SW480 (cell line): ENCODE measurements at regions not wholly inside any gene's neighbourhood (a gene's known extent, or its start where the extent isn't known, plus 50 kb on each side); places are given as distances from the start of the nearest gene placed in this dataset.

Source experiments
- DNase-seq: peaks from one replicate; pipeline ENCODE4 v3.0.0-alpha.2; 2016; ENCODE audit warnings: low spot score

- DNase-seq = no peak
Measured at GRCh38 chr1:172801771-172802322, 142.9 kb downstream of the FASLG start.

DNA sequence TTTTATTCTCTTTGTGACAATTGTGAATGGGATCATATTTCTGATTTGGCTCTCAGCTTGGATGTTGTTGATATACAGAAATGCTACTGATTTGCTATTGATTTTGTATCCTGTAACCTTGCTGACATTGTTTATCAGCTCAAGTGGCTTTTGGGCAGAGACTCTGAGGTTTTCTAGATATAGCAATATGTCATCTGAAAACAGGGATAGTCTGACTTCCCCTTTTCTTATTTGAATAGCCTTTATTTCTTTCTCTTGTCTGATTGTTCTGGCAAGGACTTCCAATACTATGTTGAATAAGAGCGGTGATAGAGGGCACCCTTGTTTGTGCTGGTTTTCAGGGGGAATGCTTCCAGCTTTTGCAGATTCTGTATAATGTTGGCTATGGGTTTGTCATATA is 150.8 kb downstream of the FASLG start:
- DNase-seq = no peak

DNA sequence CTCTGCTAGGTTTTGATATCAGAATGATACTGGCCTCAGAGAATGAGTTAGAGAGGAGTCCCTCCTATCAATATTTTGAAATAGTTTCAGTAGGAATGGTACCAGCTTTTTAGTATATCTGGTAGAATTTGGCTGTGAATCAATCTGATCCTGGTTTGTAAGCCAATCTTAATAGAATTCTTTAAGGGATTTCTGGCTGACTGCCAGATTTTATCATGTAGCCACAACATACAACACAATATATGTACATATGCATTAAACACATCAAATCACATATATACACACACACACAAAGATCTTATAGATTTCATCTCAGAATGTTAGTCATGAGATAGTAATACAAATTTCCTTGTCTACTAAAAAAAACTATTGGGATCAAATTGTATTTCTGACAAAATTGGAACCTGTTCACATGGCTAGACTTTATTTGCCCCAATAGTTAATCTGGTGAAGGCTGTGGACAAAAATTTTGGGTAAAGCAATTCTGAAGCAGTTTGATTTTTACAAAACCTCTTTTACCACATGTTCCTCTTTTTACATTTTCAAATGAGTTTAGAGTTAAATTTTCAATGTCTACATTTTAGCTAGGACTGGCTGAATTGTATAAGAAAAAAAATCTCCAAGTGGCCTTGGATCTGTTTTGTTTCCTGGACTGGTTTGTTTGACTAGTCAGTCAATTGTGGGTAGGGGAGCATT is 151.7 kb downstream of the FASLG start:
- no peak for DNase-seq

DNA sequence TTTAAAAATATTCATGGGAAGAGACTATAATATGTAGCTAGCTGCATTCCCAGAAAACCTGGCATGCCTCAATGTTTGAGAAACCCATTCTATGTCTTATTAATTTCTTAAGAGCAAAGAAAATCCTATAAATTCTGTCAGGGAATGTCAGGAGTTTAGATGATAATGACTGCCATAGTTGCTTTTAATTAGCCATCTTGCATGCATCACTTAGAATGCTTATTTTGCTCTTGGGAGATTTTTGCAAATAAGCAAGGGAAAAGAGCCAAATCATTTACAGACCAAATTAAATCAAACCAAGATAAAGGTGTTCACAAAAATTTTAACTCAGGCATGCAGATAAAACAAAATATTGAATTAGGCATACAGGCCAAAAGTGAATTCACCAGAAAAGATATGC is 152.8 kb downstream of the FASLG start:
- DNase-seq = no peak

DNA sequence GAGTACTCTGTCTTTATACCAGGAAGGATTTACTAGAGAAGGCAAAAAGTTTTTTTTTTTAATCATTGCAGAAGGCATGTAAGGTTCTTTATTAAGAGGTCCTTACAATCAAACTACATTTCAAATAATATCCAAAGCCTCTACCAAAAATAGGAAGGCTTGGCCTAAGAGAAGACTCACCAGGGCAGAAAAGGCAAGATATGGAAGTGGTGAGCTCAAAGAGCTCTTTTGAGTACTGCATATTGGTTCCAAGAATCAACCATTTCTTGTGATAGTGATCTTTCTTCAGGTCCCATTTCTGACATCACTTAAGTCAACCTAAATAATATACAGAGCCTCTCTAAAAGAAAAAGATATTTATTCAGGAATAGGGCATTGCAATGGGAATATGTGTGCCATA is 153.2 kb downstream of the FASLG start:
- DNase-seq = no peak

- no peak for DNase-seq
Measured at GRCh38 chr1:172813330-172813729, 154.4 kb downstream of the FASLG start.

DNA sequence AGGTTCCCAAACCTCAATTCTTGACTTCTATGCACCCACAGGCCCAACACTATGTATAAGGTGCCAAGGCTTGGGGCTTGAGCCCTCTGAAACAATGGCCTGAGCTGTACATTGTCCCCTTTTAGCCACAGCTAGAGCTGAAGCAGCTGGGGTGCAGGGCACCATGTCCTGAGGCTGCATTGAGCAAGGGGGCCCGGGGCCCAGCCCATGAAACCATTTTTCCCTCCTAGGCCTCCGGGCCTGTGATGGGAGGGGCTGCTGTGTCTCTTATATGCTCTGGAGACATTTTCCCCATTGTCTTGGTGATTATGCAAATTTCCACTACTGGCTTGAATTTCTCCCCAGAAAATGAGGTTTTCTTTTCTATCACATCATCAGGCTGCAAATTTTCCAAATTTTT is 155.5 kb downstream of the FASLG start:
- DNase-seq = no peak

- DNase-seq = no peak
Measured at GRCh38 chr1:172815740-172816139, 156.8 kb downstream of the FASLG start.

GRCh38 chr1:172818841-172819527 is 160.1 kb downstream of the FASLG start:
- no peak for DNase-seq

- DNase-seq = no peak
Measured at GRCh38 chr1:172820475-172821158, 161.7 kb downstream of the FASLG start.

DNA sequence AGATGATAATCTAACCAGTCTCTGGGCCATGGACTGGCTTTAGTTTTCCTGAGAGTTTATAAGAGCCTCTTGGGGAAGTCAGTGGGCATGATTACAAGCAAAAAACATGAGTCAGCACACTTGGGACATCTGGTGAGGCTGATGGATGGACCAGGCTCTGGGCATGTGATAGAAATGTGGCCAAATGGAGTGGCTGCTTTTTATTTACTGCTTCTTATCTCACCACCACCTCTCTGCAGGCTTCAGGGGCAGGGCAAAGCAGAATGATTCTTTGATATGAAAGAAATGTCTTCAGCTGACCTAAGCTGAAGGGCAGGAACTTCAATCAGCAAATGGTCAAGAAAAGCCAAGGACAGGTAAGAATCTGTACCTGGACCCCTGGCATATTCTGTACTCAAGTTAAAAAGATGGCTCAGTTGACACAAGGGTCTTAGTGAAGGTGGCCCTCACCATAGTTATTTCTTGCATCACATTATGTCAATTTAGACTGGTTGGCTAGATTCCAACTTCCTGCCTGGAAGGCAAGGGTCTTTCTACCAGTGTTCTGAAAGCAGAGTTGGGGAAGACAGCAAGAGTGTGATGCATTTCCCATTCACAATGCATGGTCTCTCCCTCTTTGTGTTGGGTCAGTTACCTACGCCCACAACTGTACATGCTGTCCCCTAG is 162.8 kb downstream of the FASLG start:
- DNase-seq = no peak

- DNase-seq = no peak
Measured at GRCh38 chr1:172822886-172823285, 164.0 kb downstream of the FASLG start.

DNA sequence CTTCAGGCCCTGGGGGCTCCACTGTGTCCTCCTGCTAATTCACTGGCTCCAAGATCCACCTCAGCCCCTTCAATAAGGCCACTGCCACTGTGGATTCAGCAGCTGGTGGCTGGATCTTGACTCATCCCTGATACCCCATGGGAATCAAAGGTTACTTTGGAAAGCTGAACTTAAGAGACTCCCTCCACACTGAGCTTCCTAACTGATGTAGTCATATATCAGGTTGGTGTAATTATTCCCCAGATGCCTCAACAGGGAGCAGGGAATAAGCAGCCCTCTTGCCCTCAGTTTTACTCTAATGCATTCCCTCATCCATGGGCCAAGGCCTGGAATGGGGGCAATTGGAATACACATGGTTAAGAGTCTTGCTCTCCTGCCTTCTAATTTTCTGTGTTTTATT is 164.6 kb downstream of the FASLG start:
- no peak for DNase-seq

GRCh38 chr1:172824209-172824608 is 165.3 kb downstream of the FASLG start:
- DNase-seq = no peak

DNA sequence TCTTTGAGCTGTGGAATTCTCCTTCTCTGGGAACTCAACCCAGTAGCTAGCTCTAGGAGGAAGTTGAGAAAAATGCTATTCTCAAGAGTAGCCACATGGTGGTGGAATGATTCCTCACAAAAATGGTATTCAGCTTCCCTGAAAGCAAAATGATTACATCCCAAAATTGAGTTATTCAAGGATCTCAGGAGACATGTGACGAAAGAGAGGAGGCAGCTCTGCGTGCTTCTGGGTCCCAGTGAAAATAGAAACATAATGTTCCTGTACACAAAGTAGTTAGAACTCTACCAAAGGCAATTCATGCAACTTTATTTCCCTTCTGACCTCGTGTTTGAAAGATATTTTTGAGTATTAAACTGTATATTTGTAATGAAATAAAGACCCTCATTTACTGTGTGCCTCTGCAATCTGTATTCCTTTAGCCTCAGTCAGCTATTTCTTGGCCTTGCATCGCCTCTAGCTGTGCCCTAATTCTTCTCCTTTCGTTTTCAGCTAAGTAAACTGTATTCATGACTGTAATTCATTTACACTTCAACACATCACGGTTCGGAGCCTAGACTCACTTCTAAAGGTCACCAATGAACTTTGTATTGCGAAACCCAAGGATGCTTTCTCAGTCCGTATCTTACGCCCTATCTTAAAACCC is 167.3 kb downstream of the FASLG start:
- peak; percentile 55 for DNase-seq

DNA sequence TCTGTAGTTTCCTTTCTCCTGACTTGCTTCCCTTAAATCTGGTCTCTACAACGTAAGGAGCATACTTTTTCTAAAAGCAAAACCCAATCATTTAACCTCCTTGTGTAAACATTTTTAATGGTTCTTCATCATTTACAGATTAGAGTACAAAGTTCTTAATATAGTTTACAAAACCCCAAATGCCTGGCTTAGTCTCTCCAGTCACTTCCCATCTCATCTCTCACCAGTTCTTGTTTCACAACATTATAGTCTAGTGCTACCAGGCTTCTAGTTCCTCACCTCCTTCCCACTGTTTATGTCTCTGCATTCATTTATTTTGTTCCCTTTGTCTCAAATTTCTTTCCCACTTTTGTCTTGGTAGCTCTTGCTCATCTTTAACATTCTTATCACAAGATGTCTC is 168.4 kb downstream of the FASLG start:
- no peak for DNase-seq

DNA sequence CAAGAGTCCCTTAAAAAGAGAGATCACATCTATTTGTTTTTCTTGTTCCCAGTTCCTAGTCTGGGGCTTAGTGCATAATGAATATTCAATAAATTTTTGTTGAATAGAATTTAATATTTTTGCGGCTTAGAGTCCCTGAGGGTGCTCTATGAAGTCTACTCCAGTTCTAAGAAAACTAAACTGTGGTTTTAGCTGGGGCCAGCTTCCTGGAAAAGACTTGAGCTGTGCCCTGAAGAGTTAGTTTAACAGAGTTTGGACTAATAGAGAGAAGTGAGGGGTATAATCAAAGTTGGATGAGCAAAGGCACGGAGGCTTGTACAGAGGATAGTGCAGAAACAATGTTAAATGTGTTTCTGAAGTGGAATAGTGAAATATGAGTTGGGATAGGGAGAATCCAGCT is 168.9 kb downstream of the FASLG start:
- no peak for DNase-seq

- DNase-seq = no peak
Measured at GRCh38 chr1:172832006-172832725, 173.3 kb downstream of the FASLG start.

GRCh38 chr1:172833954-172834353 is 175.1 kb downstream of the FASLG start:
- no peak for DNase-seq

- DNase-seq = no peak
Measured at GRCh38 chr1:172834609-172835008, 175.7 kb downstream of the FASLG start.

DNA sequence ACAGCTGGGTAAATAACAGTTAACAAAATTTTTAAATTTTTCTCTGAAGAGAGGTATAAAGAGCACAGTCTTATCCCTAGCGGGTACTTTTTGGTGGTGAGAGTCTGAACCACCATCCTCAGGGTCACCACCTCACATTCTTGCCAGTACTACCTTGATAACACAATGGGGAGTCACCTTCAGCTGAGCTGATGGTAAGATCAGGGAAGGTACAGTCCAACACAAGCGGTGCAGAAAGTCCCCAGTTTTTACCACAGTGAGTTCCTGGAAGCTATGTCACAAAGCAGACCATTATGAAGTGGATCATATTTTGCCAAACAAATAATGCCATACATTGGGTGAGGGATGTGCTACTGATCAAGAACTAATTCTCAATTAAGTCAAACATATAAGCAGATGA is 176.9 kb downstream of the FASLG start:
- no peak for DNase-seq
